Epithelial cell of esophagus (primary cell): ENCODE measurements at regions not wholly inside any gene's neighbourhood (a gene's known extent, or its start where the extent isn't known, plus 50 kb on each side); places are given as distances from the start of the nearest gene placed in this dataset.
"Not testable (repeated sequence)": the region's sequence is repeated elsewhere in the genome, so short reads cannot be mapped to it uniquely, and the experiment has no call there.

ENCODE experiments used
- DNase-seq: peaks from one replicate; pipeline ENCODE4 v3.0.0; 2010; ENCODE audit warnings: low read depth
- H3K4me3 ChIP-seq: 2 replicates; pipeline ENCODE4 v1.5.1; 2011; ENCODE audit warnings: mild to moderate bottlenecking, low read length, control low read depth
- TF ChIP-seq, protein P1 (sequence below): IDR thresholded peaks from 2 replicates; pipeline ENCODE4 v1.5.1; 2011; ENCODE audit warnings: low read depth, mild to moderate bottlenecking, low read length, control low read depth, inconsistent platforms; ENCODE audit not compliant: insufficient read depth; ENCODE audit errors: missing control alignments

DNA sequence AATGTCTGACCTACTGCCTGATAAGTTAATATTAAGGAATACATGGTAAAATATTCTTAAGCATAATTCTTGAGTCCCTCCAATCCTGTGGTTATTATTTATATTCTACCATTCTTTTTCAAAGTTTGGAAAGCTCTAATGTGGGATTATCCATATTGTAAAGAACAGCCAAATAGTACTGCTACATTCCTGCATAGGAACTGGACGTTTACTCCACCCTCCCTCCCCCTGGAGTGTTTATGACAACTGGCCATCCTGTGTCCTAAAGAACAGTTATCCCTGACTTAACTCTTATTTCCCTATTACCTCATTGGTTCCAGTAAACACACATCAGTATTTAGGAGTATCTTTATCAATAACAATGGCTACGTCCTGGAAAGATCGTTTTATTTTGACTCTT lies 308.7 kb upstream of the TFAP2D start:
- TF ChIP-seq, protein P1, sequence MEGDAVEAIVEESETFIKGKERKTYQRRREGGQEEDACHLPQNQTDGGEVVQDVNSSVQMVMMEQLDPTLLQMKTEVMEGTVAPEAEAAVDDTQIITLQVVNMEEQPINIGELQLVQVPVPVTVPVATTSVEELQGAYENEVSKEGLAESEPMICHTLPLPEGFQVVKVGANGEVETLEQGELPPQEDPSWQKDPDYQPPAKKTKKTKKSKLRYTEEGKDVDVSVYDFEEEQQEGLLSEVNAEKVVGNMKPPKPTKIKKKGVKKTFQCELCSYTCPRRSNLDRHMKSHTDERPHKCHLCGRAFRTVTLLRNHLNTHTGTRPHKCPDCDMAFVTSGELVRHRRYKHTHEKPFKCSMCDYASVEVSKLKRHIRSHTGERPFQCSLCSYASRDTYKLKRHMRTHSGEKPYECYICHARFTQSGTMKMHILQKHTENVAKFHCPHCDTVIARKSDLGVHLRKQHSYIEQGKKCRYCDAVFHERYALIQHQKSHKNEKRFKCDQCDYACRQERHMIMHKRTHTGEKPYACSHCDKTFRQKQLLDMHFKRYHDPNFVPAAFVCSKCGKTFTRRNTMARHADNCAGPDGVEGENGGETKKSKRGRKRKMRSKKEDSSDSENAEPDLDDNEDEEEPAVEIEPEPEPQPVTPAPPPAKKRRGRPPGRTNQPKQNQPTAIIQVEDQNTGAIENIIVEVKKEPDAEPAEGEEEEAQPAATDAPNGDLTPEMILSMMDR = no peak
- DNase-seq = no peak

DNA sequence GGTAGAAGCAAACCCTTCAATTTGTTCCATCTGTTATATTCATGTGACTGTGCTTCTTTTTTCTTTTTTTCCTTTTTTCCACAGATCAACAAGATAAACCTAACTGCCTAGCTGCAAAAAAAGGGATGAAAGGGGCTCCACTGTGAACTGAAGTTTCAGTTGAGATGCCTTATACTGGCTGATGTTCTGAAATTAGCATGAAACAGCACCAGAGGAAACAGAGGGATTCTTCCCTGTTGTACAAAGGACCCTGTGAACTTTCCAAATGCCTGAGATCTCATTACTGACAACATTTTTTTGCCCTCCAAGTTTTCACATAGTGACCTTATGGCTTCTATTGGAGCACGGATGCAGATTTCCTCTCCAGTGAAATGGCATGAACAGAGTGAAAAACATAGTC lies 302.7 kb upstream of the TFAP2D start:
- TF ChIP-seq, protein P1 = no peak
- H3K4me3 ChIP-seq = no peak overlapping the region
- DNase-seq = no peak

More for the DNA sequence above, 308.7 kb upstream of the TFAP2D start:
- no peak overlapping the region for H3K4me3 ChIP-seq

- not testable (repeated sequence) for H3K4me3 ChIP-seq, DNase-seq
These were observed 292.3 kb upstream of the TFAP2D start for GRCh38 chr6:50421041-50421440.

DNA sequence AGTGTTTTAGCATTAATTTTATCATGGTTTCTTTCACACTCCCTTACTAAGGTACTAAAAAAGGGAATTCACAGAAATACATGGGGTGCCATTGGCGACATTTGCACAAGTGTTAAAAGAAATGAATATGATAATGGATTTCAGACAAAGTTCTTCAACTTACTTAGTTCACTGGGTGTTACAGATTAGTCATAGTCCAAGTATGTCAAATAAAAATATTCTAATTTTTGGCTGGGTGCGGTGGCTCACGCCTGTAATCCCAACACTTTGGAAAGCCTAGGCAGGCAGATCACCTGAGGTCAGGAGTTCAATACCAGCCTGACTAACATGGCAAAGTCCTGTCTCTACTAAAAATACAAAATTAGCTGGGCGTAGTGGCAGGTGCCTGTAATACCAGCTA lies 286.1 kb upstream of the TFAP2D start:
- H3K4me3 ChIP-seq = no peak overlapping the region
- TF ChIP-seq, protein P1 = no peak
- DNase-seq = no peak

DNA sequence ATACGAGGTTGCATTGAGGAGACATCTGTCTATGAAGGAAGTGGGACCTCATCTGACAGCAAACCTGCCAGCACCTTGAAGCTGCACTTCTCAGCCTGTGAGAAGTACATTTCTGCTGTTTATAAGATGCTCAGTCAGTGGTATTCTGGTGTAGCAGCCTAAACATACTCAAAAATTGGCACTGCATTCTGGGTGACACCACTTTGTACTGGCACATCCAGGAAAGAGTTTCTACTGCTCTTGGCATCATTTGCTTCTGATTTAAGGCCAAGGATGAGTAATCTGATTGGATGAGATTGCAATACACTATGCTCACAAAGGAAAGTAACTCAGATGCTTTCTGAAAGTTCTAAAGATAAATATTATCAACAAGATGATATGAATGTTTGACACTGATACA lies 275.4 kb upstream of the TFAP2D start:
- DNase-seq = no peak
- no peak overlapping the region for H3K4me3 ChIP-seq
- TF ChIP-seq, protein P1 = no peak

DNA sequence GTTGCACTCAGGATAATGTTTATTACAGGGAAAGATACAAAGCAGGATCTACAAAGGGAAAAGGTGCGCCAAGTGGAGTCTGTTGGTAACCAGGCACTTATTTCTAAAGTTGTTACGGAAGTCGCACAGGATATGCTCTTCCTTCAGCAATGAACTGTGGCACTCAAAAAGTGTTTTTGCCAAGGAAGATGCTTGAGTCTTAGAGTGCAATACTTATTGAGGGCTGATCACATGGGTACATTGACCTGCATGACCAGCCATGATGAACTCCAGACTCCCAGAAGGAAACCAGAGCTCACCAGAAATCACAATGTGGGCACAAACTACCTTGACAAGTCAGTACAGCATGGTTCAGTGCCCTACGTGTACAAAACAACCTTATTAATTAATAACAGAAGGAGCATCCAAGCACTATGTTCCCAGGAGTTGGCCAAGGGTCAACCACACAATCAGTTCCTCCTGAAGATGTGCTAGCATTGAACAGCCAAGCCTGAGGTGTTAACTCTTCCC lies 270.7 kb upstream of the TFAP2D start:
- DNase-seq = no peak
- TF ChIP-seq, protein P1 = no peak
- no peak overlapping the region for H3K4me3 ChIP-seq

DNA sequence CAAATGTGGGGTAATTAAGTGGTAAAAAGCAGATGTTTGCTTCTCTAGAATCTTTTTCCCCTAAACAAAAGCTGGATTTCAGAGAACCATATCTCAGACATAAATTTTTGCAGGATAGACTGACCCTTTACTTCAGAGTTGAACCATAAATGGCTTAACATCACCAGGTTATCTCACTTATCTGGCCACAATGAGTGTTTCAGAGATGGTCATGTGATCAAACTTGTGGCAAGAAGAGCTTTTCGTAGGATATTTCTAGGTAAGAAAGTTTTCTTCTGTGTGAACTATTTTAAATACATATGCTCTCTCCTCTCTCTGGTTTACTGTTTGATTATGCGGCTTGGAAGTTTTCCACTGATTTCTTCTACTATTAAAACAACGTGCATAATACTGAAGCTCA lies 270.2 kb upstream of the TFAP2D start:
- H3K4me3 ChIP-seq = no peak overlapping the region
- TF ChIP-seq, protein P1 = no peak
- DNase-seq = no peak
